Dedifferentiated amniotic fluid mesenchymal stem cell (primary cell): ENCODE measurements at regions not wholly inside any gene's neighbourhood (a gene's known extent, or its start where the extent isn't known, plus 50 kb on each side); places are given as distances from the start of the nearest gene placed in this dataset.
"Not testable (repeated sequence)": the region's sequence is repeated elsewhere in the genome, so short reads cannot be mapped to it uniquely, and the experiment has no call there.

Experiments used
- DNase-seq: peaks from one replicate; pipeline ENCODE4 v3.0.0-alpha.2; 2016; ENCODE audit errors: extremely low spot score

DNA sequence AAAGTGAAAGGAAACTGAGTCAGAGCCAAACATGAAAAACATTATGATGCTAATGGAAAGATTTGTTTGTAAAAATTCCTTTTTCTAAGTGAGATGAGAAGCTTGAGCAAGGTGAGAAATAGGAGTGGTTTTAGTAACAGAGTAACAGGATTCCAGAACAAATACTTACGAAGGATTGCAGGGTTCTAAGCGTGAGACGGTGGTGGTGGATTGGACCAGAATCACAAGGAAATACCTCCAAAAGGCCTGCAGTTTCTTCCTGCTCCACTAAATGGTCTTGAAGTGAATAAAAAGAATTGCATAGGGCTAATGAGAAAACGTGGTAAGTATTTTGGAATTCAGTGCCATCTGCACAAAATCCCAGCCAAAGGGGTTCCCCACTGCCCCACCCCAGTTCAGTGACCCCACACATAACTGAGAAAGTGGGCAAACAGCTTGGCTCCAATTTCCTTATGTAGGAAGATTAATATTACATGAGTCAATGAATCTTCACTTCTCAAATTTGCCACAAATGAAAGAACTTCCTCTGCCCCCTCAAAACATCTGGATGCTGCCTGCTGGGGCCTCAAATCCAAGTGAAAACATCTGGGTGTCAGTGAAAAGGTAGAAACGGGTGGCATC is 283.8 kb upstream of the NR2F2 start:
- peak; percentile 38 for DNase-seq

DNA sequence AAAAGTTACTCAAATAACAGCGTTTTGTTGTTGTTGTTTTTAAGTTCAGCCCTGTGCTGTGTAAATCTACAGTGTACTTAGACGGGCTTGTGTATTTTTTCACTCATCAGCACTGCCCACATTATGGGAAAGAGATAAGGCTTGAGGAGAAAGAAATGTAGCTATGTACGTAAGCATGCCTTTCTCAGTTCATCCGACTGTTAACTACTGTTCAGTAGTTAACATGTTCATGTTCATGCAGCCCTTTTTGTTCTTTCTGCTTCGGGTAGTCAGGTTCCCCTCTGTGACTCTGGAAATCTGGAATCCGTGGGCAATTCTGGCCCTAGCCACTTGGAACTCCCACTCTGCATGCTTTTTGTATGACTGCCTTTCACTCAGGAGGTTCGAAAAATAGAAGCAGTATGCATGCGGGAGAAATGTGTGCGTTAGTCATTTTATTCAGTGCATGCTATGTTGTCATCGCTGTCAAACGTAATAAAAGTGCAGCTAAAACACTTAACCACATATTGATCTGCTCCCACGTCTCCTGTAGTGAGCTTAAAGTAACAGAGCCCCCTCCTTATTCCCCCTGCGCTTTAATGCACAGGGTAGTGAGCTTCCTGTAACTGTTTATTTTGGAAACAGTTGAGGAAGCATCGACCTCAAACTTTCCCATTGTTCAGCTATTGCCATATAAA is 283.1 kb upstream of the NR2F2 start:
- peak; percentile 92 for DNase-seq

DNA sequence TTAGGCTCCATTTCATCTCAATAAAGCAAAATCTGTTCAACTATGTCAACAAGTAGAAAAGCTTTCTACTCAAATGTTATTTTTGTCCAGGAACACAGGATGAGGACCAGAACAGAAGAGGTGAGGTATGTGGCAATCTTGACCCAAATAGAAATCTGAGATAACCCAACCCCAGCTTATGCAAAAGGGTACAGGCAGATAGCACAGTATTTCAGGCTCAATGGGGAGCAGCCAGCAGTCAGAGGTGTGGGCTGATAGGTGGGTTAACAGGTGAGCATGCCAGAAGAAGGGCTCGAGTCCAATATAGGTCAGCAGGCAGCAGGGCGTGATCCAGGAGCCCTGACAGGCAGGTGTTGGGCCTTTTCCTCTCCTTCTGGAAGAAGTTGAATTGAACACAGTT is 281.2 kb upstream of the NR2F2 start:
- no peak for DNase-seq

DNA sequence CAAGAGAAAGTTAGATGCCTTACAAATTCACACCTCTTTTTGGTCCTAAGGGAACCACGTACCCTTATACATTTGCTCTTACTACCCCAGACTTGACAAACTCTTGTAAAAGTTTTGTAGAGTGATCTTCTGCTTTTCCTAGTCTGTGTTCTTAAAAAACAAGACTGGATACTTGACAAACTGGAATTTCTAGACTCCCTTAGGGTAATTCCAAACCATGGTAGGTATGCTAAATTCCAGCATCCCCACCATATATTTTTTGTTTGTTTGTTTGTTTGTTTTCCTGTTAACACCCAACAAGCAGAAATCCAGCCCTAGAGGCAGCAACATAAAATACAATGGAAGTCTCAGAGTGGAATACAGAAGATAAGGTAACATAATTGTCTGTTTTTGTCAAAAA is 280.7 kb upstream of the NR2F2 start:
- DNase-seq = no peak

DNA sequence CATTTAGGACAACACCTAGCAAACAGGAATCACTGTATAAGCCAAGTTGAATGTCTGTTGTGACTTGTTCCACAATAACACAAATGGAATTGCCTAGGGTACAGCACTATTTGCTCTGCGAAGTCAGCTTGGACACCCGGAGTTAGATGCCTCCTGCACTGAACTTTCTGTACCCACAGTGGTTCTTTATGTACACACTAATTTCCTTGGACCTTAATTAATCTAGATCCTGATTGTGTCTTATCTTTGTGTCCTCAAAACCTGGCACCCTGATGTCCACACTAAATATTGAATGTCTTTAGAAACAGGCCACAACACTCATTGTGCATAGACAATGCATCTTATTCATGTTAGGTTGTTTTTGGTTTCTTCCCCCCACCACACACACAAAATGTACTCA is 278.9 kb upstream of the NR2F2 start:
- no peak for DNase-seq

DNA sequence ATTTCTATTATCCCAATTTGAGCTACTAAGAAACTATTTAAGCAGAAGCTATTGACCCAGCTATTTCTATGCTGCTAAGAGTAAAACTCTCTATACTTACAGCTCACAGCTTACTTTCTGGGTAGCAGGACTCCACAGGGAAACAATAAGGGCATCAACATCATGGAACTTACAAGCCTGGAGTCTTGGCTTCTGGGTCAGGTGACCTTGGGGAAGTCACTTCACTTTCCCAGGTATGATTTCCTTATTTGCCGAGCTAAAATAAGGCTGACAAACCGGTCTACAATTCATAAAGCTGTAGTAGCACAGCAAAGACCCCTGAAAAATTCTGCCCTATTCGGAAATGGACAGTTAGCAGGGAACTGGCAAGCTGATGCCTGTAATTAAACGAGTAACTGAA is 278.3 kb upstream of the NR2F2 start:
- DNase-seq = no peak

DNA sequence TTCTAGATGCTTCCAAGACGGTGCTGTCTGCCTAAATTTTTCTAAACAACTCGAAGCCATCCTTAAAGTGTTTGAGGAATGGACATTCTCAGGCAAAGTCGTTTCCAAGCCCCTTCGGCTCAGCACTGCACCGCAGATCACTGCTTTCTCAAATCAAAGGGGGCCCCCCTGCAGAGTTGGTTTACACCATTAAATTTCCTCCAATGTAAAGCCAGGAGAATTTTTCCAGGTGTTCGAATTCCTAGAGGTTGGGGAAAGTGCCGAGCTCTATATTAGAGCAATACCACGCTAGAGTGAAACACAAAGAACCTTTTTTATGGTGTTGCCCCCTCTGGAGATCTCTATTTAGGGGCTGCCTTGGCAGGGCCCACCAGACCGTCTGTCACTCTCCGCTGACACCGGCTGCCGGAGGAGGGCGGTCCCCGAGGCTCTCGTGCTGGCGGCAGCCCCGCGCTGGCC is 277.9 kb upstream of the NR2F2 start:
- no peak for DNase-seq

DNA sequence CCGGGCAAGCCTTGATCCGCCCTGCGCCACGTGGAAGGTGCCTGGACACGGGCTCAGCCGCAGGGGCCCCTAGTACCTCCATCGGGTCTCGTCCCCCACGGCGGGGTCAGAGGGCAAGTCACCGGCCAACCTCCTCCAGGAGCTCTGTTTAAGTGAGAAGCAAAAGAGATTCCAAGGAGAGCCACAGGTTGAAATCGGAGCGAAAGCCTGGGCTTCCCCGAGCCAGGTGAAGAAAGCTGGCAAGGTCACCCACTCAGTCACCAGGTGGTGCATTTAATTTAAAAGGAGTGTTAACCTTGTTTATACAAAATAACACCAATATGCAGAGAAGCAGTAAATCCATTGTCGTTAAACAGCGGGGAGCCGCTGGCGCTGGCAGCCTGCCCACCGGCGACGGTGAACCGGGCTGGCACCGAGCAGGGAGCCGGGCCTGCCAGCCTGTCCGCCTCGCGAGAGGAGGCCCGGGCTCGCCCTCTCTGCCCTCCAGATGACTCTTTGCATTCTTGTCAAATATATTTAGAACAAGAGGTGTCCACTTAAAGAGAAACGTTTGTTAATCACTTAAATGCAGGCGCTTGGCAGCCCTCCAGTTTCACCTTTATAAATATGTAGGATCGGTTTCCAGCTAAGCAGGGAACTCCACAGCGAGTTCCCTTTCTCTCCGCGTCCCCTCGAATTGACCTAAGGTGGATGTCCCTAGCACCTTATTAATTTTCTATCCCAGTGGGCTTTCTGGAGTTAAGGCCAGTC is 277.3 kb upstream of the NR2F2 start:
- no peak for DNase-seq

DNA sequence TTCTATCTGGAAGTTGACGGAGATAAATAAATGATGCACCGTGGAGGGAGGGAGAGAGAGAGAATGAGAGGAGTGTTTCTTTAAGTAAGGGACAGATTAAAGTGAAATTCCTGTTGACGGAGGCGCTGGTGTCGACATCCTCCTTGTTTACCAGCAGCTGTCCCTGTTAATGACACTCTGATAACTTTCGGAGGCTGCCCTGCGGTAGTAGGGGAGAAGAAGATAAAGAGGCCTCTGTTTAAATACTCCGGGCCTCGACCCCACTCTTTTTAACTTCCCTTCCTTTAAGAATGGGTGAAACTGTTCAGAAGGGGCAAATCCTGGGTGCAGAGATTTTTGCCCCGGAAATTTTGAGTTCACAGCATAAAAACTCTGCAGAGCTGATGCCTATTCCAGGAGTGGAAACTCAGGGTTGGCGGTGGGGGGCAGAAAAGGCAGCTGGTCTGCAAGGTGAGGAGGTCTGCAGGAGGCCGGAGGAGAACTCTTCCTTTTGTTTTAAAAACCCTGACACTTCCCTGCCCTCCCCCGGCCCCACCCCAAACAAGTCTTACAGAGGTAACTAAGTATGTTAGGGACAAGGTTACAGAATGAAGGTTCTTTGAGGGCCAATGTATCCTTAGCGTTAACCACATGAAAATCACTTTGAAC is 276.6 kb upstream of the NR2F2 start:
- no peak for DNase-seq

DNA sequence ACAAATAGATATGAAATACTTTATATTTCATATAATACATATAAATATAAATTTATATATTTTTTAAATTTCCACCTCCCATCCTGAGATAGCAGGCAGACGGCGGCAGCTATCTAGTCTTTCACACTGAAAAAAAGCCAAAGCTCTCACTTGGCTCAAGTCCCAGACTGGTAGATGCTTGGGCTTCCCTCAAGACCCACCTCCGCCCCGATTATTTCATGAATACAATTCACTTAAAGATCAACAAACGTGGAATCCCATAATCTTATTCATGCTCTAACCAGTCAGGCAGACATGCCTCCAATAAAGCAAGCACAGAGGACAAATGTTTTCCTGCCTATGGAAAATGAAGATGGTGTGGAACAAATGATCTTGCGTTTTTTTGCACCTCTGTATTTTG is 275.9 kb upstream of the NR2F2 start:
- DNase-seq = no peak

DNA sequence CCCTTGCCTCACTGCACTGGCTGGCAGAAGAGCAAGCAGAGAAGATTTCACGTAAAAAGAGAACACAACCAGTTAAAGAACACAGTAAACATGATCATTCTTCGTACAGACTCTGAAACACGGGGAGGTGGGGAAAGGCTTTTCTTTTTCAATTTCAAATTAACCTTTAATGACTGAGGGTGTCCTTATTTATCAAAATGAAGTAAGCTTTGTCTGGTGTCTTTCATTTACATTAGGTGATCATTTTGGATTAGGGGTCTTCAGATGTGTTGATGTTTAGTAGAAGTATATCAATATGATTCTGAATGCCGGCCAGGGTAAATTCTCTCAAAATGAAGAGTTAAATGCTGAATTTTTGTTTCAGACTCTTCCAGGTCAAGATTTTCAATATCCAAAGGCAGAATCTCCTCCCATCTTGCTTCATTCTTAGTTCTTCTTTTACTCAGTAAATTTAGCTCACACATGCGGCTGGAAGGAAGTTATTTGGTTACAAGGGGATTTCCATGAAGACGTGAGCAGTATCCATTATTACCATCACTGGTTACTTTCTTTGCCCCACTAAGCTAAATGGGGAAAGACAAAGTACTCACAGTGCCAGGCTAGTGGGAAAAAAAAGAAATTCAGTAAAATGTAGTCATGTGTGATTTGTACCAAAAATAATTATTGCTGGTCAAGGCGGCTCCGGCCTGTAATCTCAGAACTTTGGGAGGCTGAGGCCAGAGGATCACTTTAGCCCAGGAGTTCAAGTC is 272.2 kb upstream of the NR2F2 start:
- no peak for DNase-seq

DNA sequence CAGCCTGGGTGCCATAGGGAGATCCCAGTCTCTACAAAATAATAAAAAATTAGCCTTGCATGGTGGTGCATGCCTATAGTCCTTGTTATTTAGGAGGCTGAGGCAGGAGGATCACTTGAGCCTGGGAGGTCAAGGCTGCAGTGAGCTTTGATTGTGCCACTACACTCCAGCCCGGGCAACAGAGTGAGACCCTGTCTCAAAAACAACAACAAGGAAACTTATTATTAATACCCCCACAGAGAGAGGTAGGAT is 271.7 kb upstream of the NR2F2 start:
- DNase-seq = not testable (repeated sequence)

DNA sequence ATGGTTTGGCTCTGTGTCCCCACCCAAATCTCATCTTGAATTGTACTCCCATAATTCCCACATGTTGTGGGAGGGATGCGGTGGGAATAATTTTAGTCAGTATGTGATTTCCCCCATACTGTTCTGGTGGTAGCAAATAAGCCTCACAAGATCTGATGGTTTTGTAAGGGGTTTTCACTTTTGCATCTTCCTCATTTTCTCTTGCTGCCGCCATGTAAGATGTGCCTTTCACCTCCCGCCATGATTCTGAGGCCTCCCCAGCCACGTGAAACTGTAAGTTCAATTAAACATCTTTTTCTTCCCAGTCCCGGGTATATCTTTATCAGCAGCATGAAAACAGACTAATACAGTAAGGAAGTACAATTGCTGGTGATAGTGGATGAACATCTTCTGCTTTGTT is 269.9 kb upstream of the NR2F2 start:
- DNase-seq = not testable (repeated sequence)

DNA sequence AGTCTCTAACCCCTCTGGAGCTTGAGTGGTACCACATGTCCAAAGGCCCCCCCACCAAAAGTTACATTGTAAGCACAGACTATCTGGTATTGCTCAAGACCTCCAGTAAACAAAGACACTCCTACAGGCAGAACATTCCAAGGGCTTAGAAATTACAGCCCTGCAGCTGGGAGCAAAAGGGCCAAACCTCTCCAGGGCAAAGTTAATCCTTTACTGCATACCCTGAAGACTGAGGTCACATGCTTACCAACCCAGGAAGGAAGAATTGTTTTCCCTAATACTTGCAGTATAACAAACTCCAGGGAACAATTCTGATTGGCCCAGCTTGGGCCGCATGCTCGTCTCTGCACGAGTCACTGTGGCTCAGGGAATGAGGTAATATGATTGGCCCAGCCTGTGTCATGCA is 266.1 kb upstream of the NR2F2 start:
- peak; percentile 15 for DNase-seq

DNA sequence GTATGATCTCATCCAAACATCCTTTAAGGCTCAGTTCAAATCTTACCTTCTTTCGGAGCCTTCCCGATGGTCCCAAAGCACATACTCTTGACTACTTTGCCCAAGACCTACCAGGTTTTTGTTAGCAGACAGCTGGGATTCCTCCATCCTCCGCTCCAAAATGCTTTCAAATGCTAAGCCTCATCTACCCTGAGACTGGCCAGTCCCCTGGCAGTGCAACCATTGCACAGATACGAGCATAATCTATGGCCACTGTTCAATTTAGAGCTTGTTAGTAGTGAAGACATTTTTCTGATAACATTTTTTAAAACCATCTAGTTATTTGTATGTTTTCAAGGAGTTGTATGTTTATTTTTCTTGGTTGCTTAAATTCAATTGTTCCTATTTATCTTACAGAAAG is 264.4 kb upstream of the NR2F2 start:
- DNase-seq = peak; percentile 14

DNA sequence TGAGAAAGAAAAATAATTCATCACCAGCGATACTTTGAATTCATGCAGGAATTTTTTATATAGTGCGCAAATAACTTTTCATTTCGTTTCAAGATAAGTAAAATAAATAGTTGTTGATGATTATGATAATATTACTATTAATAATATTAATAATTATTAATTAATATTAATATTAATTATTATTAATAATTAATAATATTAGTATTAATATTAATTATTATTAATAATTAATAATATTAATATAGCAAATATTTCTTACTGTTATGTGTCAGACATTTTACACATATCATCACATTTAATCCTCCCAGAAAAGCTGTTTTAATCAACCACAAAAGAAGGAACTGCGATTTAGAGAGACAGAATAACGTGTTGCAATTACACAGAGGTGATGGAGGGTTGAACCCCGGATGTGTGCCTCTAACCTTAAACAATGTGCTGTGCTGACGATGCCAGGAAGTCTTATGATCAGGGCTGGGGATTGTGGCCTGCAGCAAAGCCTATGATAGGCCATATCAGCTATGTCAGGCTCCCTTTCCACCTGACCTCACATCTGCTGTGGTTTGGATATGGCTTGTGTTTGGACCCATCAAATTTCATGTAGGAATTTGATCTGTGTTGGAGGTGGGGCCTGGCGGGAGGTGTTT is 263.5 kb upstream of the NR2F2 start:
- no peak for DNase-seq

DNA sequence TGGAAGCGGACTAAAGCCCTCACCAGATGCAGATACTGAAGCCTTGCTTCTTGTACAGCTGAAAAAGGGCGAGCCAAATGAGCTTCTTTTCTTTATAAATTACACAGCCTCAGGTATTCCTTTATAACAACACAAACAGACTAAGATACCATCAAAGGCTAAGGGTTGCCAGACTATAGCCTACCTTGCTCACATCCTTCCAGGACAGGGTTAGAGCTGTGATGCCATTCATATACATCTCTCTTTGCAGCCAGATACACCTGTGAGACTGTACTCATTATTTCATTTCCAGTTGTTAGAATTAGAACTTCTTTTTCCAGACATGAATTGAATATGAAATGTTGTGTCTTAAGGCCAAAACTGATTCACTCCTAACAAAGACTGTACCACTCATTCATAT is 262.8 kb upstream of the NR2F2 start:
- DNase-seq = no peak

DNA sequence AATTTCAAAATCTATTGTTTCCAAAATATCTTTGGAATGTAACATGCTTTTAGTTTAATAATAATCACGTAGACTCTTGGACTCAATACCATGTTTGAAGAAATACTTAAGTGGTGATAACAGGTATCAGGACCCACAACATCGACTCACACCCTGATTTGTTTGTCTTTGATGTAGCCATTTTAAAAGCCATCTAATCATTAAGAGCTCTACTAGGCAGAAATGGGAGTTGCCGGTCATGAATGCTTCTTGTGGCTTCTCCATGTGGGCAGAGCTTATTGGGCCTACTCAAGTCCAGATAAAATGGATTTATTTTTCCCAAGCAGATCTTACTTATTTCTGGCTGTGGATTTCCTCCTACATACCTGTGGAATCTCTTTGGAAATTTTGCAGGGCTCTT is 261.6 kb upstream of the NR2F2 start:
- DNase-seq = no peak

DNA sequence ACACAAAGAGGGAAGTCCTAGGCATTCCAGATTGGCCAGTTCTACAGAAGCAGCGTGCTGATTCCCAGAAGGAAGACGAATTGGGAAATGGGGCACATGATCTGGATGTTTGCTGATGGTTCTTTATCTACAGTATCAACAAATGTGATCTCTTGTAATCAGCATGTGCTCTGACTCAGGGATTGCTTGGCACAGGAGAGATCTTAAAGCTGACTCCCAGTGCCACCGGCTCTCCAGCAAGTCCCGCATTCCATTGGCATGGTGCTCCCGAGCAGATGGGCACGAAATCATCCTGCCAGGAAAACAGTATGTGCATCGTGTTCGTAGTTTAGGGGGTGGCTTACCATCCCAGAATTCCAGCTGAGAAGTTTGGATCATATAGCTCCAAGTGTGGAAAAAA is 259.9 kb upstream of the NR2F2 start:
- no peak for DNase-seq

DNA sequence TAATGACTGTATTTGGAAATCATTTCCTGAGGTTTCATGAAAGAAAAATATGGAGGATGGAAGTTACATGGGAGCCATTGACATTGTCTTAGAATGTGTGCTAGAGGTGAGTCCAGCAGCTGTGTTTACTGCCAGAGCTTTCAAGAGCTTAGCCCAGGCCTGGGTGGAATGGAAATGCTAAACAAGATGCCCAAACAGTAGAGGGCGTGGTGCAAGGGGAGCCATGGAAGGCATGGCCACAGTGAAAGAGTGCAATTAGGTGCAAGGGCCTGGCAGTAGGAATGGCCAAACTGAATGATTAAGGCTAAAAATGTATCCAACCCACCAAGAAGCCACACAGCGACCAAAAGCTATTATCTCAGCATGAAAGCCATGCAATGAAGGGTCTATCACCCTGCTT is 257.7 kb upstream of the NR2F2 start:
- no peak for DNase-seq

DNA sequence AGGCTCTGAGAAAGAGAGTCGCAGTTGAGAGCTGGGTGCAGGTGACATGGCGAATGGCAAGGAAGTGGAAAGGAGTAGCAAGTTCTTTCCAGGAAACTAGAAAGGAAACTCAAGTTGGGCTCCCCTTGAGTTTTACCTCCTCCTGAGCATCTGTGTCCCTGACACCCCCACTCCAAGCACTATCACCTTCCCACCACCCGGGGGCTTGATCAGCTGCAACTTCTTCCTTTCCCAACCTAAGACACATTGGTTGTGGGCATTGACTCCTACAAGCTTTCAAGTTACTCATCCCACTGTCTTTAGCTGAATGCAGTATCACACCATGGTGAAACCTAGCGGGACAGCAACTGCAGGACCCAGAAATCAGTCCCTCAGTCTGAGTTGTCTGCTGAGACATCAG is 256.6 kb upstream of the NR2F2 start:
- DNase-seq = no peak

DNA sequence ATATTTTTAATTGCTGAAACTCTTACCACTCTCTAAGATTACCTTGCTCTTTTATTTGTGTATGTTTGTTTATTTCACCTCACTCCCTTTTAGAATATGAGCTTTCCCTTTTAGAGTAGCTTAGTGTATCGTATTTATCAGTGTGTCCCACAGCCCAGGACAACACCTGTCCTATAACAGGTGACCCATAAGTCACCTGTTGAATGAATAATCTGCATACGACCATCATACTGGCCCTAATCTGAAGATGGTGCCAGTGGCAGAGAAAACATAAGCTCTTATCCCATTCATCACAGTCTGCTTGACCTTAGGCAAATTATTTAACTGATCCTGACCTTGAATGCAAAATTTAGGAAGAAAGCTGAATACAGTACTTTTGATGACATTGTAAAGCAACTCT is 254.6 kb upstream of the NR2F2 start:
- DNase-seq = no peak
